Panc1 (cell line): ENCODE measurements at regions not wholly inside any gene's neighbourhood (a gene's known extent, or its start where the extent isn't known, plus 50 kb on each side); places are given as distances from the start of the nearest gene placed in this dataset.

Experiments used
- CTCF ChIP-seq: fragments of 450-650 bp; IDR thresholded peaks from 2 replicates; pipeline ENCODE4 v1.5.1; 2017; ENCODE audit warnings: mild to moderate bottlenecking
- POLR2AphosphoS5 ChIP-seq: IDR thresholded peaks from 2 replicates; pipeline ENCODE4 v1.6.1; 2012; ENCODE audit warnings: mild to moderate bottlenecking, low read depth, low read length, moderate library complexity
- REST ChIP-seq, 2 experiments: IDR thresholded peaks; 2 replicates each; pipeline ENCODE4 v1.6.1; 2011 to 2012; ENCODE audit warnings: low read depth in 2 of 2, control low read depth in 1 of 2, low read length in 1 of 2, mild to moderate bottlenecking in 1 of 2, moderate library complexity in 1 of 2; ENCODE audit not compliant: insufficient read depth in 1 of 2
- SIN3A ChIP-seq: IDR thresholded peaks from 2 replicates; pipeline ENCODE4 v1.6.1; 2012; ENCODE audit warnings: low read depth, mild to moderate bottlenecking, low read length, moderate library complexity, borderline replicate concordance; ENCODE audit not compliant: insufficient read depth
- TCF7L2 ChIP-seq: IDR thresholded peaks from 2 replicates; pipeline ENCODE4 v1.6.1; 2011; ENCODE audit warnings: mild to moderate bottlenecking, low read depth, low read length, inconsistent platforms

- TF ChIP-seq SIN3A (no peak), CTCF (no peak), POLR2AphosphoS5 (no peak), REST (IDR thresholded peaks at IDR 0.05; ENCODE audit: insufficient read depth in 1 of 2, low read depth in 2 of 2, low read length in 1 of 2) (no peak), TCF7L2 (no peak)
These were observed 992.2 kb downstream of the DIPK2A start for GRCh38 chr3:144963810-144964209.
